ENCODE measurements at regions not wholly inside any gene's neighbourhood (a gene's known extent, or its start where the extent isn't known, plus 50 kb on each side); places are given as distances from the start of the nearest gene placed in this dataset.

DNA sequence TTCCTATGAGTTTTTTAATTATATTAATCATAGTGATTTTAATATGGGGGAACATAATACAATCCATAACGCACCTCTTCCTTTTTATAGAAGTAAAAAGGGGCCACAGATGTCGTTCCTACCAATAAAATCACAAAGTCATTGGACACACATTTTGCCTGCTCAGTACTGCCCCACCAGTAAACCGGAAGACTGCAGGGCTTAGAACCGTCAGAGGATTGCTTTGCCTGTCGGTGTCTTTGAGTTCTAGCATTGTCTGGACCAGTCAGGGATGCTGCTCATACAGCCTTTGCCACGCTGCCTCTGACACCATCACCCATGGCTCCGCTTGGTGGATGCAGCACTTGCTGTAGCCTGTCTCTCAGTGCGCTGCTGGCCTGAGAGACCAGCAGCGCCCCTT lies 853.6 kb downstream of the C6orf118 start:
- TF ChIP-seq, protein P1, sequence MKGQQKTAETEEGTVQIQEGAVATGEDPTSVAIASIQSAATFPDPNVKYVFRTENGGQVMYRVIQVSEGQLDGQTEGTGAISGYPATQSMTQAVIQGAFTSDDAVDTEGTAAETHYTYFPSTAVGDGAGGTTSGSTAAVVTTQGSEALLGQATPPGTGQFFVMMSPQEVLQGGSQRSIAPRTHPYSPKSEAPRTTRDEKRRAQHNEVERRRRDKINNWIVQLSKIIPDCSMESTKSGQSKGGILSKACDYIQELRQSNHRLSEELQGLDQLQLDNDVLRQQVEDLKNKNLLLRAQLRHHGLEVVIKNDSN (IDR thresholded peaks at IDR 0.05): no peak
- TF ChIP-seq RAD21 (IDR thresholded peaks at IDR 0.05; ENCODE audit: low read depth): no peak
- no peak for TF ChIP-seq EGR1 (IDR thresholded peaks at IDR 0.05)
- no peak for TF ChIP-seq CREB1 (IDR thresholded peaks at IDR 0.05; ENCODE audit: low read depth)
- no peak for TF ChIP-seq CEBPB (IDR thresholded peaks at IDR 0.05)
- TF ChIP-seq FOXM1 (IDR thresholded peaks at IDR 0.05; ENCODE audit: borderline replicate concordance, low read depth): no peak
- TF ChIP-seq NFIC (IDR thresholded peaks at IDR 0.05): no peak
- TF ChIP-seq, protein P2, sequence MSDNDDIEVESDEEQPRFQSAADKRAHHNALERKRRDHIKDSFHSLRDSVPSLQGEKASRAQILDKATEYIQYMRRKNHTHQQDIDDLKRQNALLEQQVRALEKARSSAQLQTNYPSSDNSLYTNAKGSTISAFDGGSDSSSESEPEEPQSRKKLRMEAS (IDR thresholded peaks at IDR 0.05): no peak
- TF ChIP-seq YY1 (IDR thresholded peaks at IDR 0.05; ENCODE audit: low read depth): no peak
